ENCODE measurements at regions not wholly inside any gene's neighbourhood (a gene's known extent, or its start where the extent isn't known, plus 50 kb on each side); places are given as distances from the start of the nearest gene placed in this dataset.

DNA sequence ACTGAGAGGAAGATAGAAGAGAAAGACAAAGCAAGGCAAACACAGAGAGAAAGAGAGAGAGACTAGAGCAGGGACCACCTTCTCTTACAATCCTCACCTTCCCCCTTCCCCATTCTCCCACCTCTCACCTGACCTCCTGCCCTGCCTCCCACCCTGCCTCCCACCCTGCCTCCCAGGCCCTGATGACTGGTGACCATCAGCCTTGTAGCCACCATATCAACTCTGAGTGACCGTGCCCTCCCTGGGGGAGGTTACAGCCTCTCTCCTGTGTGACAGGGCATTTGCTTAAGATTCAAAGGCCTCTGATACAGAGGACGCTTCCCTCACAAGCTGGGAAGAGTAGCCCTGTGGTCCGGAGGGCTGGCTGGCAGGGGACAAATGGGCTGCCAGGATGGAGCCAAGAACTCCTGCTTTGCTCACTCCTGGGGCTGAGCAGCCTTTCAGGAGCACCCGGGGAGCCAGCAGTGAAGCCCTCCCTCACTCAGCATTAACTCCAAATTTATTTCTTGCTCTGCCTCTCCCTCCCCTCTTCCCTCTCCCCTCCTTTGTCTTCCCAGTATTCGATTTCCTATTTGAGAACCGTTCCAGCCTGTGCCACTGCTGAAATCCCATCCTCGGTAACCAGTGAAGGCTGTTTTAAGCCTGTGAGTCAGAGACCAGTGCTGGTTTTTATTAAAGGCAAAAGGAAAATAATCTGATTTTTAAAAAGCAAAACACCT lies 125.2 kb upstream of the SYT13 start:
- TF ChIP-seq, protein P1, sequence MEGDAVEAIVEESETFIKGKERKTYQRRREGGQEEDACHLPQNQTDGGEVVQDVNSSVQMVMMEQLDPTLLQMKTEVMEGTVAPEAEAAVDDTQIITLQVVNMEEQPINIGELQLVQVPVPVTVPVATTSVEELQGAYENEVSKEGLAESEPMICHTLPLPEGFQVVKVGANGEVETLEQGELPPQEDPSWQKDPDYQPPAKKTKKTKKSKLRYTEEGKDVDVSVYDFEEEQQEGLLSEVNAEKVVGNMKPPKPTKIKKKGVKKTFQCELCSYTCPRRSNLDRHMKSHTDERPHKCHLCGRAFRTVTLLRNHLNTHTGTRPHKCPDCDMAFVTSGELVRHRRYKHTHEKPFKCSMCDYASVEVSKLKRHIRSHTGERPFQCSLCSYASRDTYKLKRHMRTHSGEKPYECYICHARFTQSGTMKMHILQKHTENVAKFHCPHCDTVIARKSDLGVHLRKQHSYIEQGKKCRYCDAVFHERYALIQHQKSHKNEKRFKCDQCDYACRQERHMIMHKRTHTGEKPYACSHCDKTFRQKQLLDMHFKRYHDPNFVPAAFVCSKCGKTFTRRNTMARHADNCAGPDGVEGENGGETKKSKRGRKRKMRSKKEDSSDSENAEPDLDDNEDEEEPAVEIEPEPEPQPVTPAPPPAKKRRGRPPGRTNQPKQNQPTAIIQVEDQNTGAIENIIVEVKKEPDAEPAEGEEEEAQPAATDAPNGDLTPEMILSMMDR (IDR thresholded peaks at IDR 0.05; ENCODE audit: low read depth, low read length) = no peak
- no peak for TF ChIP-seq EZH2phosphoT487 (IDR thresholded peaks at IDR 0.05; ENCODE audit: low read depth)

Data from OCI-LY3 (cell line).